Pancreas (tissue), 10 donors: ENCODE measurements at regions not wholly inside any gene's neighbourhood (a gene's known extent, or its start where the extent isn't known, plus 50 kb on each side); places are given as distances from the start of the nearest gene placed in this dataset.
"Not testable (repeated sequence)": the region's sequence is repeated elsewhere in the genome, so short reads cannot be mapped to it uniquely, and the experiment has no call there.

Source experiments
- ATAC-seq, 4 donors: fragments of 200-7000 bp; cut with Tn5 transposase; one replicate each; pipeline versions ENCODE4 v1.8.0 to v1.9.1; 2020; ENCODE audit warnings: mild to moderate bottlenecking in 4 of 4, moderate library complexity in 4 of 4
- DNase-seq, 6 donors: peaks; one replicate each; pipeline ENCODE4 v3.0.0-alpha.2; 2020
- FAIRE-seq: peaks from 2 replicates; lab custom pipeline; 2012; peaks lifted over from hg19 to GRCh38; lab: Jason Lieb, UNC
- H3K27ac ChIP-seq, 4 donors: fragments of 200-600 bp; sonication (generic); 1 replicate in 3 of 4; 2 replicates in 1 of 4; pipeline versions ENCODE4 v1.5.0 to v1.8.0; 2020
- H3K27me3 ChIP-seq, 4 donors: fragments of 200-600 bp; one replicate each; pipeline ENCODE4 v1.8.0; 2021
- H3K36me3 ChIP-seq, 3 donors: fragments of 200-600 bp; sonication (generic) in 1 of 3; one replicate each; pipeline versions ENCODE4 v1.5.0 to v1.8.0; 2020 to 2021
- H3K4me1 ChIP-seq, 3 donors: fragments of 200-600 bp; one replicate each; pipeline ENCODE4 v1.8.0; 2021
- H3K4me3 ChIP-seq, 4 donors: fragments of 200-600 bp; sonication (generic) in 2 of 4; one replicate each; pipeline versions ENCODE4 v1.5.0 to v1.8.0; 2020 to 2021
- H3K9me3 ChIP-seq, 4 donors: fragments of 200-600 bp; one replicate each; pipeline ENCODE4 v1.8.0; 2021
- WGBS, 2 donors: extraction: QIAGEN DNeasy Blood & Tissue Kit; methylation state at CpG; one replicate each; pipeline ENCODE4 v1.1.7; 2013; 5-methylcytosine and 5-hydroxymethylcytosine counted together
- intact Hi-C, 3 donors: fragments of 100-400 bp; cut with DNase I; formaldehyde crosslinking; loops; one replicate each; pipeline versions ENCODE4 v1.11.1 to v1.14.2; 2022
- TF ChIP-seq, protein P1 (sequence below), 4 donors: fragments of 200-600 bp; sonication (generic) in 3 of 4; IDR thresholded peaks; one replicate each; pipeline versions ENCODE4 v1.5.0 to v1.8.0; 2021; ENCODE audit warnings: antibody characterized with exemption in 4 of 4
- donor health status: healthy with polysubstance abuse.
- donor health status: DM: no; HTN: no; CAD: no; lungs with moderate emphysema.
- donor health status: DM: no; HTN: no; CAD: no.
- donor health status: control.
- donor health status: control.
- donor health status: Bipolar disorder and iron deficiency.
- donor health status: DM: yes; HTN: yes; CAD: no.
- donor health status: DM: no; HTN: no; CAD: no.
- donor health status: DM: no; HTN: no; CAD: no.
- donor health status: DM: yes; HTN: yes; CAD: no.

DNA sequence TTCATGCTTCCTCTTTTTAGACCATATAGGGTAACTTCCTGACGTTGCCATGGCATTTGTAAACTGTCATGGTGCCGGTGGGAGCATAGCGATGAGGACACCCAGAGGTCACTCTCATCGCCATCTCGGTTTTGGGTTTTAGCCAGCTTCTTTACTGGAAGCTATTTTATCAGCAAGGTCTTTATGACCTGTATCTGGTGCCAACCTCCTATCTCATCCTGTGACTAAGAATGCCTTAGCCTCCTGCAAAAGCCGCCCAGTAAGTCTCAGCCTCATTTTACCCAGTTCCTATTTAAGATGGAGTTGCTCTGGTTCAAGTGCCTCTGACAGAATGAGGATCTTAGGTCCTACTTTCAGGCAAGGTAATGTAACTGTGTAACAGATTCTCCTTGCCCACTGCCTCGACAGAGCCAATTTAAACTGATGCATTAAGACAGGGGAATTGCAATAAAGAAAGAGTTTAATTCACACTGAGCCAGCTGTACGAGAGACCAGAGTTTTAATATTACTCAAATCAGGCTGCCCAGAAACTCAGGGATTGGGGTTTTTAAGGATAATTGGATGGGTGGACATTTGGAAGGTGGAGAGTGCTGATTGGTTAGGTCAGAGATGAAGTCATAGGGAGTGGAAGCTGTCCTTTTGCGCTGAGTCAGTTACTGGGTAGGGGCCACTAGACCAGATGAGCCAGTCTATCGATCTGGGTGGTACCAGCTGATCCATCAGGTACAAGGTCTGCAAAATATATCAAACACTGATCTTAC lies 59.9 kb upstream of the ATF7IP2 start:
- no peaks in the 10 kb centered on the region for H3K27me3 ChIP-seq
- FAIRE-seq (no peak), DNase-seq (peak in 3 of 6 donors; percentile 16 to 29 (median 29)), ATAC-seq (peak in 2 of 4 donors; percentile 19 to 41)
- TF ChIP-seq, protein P1, sequence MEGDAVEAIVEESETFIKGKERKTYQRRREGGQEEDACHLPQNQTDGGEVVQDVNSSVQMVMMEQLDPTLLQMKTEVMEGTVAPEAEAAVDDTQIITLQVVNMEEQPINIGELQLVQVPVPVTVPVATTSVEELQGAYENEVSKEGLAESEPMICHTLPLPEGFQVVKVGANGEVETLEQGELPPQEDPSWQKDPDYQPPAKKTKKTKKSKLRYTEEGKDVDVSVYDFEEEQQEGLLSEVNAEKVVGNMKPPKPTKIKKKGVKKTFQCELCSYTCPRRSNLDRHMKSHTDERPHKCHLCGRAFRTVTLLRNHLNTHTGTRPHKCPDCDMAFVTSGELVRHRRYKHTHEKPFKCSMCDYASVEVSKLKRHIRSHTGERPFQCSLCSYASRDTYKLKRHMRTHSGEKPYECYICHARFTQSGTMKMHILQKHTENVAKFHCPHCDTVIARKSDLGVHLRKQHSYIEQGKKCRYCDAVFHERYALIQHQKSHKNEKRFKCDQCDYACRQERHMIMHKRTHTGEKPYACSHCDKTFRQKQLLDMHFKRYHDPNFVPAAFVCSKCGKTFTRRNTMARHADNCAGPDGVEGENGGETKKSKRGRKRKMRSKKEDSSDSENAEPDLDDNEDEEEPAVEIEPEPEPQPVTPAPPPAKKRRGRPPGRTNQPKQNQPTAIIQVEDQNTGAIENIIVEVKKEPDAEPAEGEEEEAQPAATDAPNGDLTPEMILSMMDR (IDR thresholded peaks at IDR 0.05): no peak
- H3K36me3 ChIP-seq: no peaks in the 10 kb centered on the region
- no peaks in the 10 kb centered on the region for H3K4me1 ChIP-seq
- H3K9me3 ChIP-seq: no peaks in the 10 kb centered on the region
- H3K4me3 ChIP-seq: no peak overlapping the region
- H3K27ac ChIP-seq: no peak overlapping the region
- 41 to 43% methylated on average over 10 of the region's 10 CpGs for WGBS, 2 donors
- intact Hi-C loops: no loop called here

DNA sequence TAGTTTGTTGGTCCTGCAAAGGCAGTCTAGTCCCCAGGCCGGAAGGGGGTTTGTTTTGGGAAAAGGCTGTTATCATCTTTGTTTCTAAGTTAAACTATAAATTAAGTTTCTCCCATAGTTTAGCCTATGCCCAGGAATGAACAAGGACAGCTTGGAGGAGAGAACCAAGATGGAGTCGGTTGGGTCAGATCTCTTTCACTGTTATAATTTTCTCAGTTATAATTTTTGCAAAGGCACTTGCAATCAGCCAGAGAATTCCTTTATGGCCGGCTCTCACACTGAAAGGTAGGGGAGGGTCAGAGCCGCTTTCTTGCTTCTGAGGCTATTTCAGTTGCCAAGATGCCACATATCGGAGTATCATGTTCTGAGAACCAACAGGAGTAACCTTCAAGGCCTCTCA lies 59.2 kb upstream of the ATF7IP2 start:
- 88 to 93% methylated on average over 5 of the region's 5 CpGs for WGBS, 2 donors
- no peak overlapping the region for H3K4me3 ChIP-seq
- H3K9me3 ChIP-seq: no peaks in the 10 kb centered on the region
- no peak overlapping the region for H3K27ac ChIP-seq
- no peak for FAIRE-seq
- intact Hi-C loops: no loop called here
- no peaks in the 10 kb centered on the region for H3K36me3 ChIP-seq
- no peak for ATAC-seq
- DNase-seq: no peak
- no peaks in the 10 kb centered on the region for H3K27me3 ChIP-seq
- H3K4me1 ChIP-seq: no peaks in the 10 kb centered on the region
- TF ChIP-seq, protein P1 (IDR thresholded peaks at IDR 0.05): no peak

DNA sequence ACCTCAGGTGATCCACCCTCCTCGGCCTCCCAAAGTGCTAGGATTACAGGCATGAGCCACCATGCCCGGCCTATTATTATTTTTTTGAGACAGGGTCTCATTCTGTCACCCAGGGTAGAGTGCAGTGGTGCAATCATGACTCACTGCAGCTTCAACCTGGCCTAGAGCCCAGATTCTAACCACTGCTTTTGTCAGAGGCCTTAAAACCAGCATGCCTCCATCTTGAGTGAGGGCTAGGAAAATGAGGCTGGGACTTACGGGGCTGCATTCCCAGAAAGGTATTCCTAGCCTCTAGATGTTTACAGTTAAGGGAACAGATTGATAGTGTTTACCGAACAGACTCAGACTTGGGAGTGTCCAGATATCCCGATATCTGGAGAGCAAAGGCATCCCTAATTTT lies 57.6 kb upstream of the ATF7IP2 start:
- intact Hi-C loops, FAIRE-seq, H3K4me3 ChIP-seq, H3K36me3 ChIP-seq, H3K4me1 ChIP-seq, H3K9me3 ChIP-seq, H3K27ac ChIP-seq, H3K27me3 ChIP-seq: not testable (repeated sequence)
- DNase-seq (peak in 1 of 6 donors; percentile 16), ATAC-seq (peak in 1 of 4 donors; percentile 53)
- 81 to 82% methylated on average over 5 of the region's 5 CpGs for WGBS, 2 donors

DNA sequence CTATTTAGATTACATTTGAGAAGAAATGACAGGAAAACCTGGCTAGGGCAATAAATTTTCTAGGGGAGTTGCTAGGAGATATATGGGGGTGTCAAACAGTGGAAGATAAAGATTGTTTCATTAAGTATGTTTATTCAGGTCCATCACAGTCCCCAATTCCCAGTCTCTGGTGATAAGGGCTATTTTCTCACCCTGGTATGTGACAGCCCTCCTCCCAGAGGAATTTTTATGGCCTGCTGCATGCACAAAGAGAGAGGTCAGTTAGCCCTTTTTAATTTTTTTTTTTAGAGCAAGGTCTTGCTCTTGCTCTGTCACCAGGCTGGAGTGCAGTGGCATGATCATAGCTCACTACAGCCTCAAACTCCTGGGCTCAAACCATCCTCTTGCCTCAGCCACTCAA lies 53.6 kb upstream of the ATF7IP2 start:
- ATAC-seq: peak; percentile 63 to 85 (median 76)
- Histone ChIP-seq H3K9me3 (no peaks in the 10 kb centered on the region), H3K27me3 (no peaks in the 10 kb centered on the region), H3K4me1 (peaks cover 0 to 5% (median 3%) of the 10 kb centered on the region in 3 donors), H3K36me3 (no peaks in the 10 kb centered on the region), H3K27ac (peak overlapping the region in 3 of 4 donors; percentile 7 to 57 (median 34)), H3K4me3 (no peak overlapping the region)
- TF ChIP-seq, protein P1 (IDR thresholded peaks at IDR 0.05): no peak
- DNase-seq: peak in 2 of 6 donors; percentile 40 to 44
- no peak for FAIRE-seq
- intact Hi-C loops: no loop called here

DNA sequence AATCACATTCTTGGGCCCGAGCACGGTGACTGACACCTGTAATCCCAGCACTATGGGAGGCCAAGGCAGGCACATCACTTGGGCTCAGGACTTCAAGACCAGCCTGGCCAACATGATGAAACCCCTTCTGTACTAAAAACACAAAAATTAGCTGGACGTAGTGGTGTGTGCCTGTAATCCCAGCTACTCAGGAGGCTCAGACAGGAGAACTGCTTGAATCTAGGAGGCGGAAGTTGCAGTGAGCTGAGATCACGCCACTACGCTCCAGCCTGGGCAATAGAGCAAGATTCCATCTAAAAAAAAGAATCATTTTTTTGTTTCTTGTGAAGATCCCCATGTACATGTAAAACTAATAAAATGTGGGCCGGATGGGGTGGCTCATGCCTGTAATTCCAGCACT lies 53.1 kb upstream of the ATF7IP2 start:
- no peak for DNase-seq
- Histone ChIP-seq H3K36me3 (no peaks in the 10 kb centered on the region), H3K9me3 (no peaks in the 10 kb centered on the region), H3K4me1 (peaks cover 0 to 5% (median 3%) of the 10 kb centered on the region in 3 donors), H3K27ac (peak overlapping the region; percentile 7 to 57 (median 42)), H3K4me3 (no peak overlapping the region), H3K27me3 (no peaks in the 10 kb centered on the region)
- no peak for ATAC-seq
- intact Hi-C loops: no loop called here
- TF ChIP-seq, protein P1 (IDR thresholded peaks at IDR 0.05): no peak
- no peak for FAIRE-seq
- 85 to 86% methylated on average over 7 of the region's 7 CpGs for WGBS, 2 donors
